GM21786 (cell line): ENCODE measurements at regions not wholly inside any gene's neighbourhood (a gene's known extent, or its start where the extent isn't known, plus 50 kb on each side); places are given as distances from the start of the nearest gene placed in this dataset.
"Not testable (repeated sequence)": the region's sequence is repeated elsewhere in the genome, so short reads cannot be mapped to it uniquely, and the experiment has no call there.

Experiments
- ATAC-seq: cut with Tn5 transposase; IDR thresholded peaks from one replicate; pipeline ENCODE4 v1.9.1; 2021; ENCODE audit not compliant: unreplicated experiment

- ATAC-seq: not testable (repeated sequence)
These were observed 591.1 kb downstream of the CSNK1G3 start for GRCh38 chr5:124103056-124103455.

- ATAC-seq: no peak
These were observed 590.5 kb downstream of the CSNK1G3 start for GRCh38 chr5:124102486-124102885.

DNA sequence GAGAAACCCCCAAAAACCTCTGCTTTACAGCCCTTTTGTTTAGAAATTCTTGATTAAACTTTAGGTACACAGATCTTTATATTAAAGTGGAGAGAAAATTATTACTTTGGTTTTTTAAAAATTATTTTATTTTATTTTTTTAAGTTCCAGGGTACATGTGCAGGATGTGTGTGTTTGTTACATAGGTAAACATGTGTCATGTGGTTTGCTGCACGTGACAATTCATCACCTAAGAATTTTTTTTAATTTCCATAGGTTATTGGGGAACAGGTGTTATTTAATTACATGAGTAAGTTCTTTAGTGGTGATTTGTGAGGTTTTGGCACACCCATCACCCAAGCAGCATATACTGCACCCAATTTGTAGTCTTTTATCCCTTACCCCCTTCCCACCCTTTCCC, 581.7 kb downstream of the CSNK1G3 start:
- no peak for ATAC-seq

- no peak for ATAC-seq
These were observed 578.1 kb downstream of the CSNK1G3 start for GRCh38 chr5:124090115-124090514.

GRCh38 chr5:124089578-124089977, 577.6 kb downstream of the CSNK1G3 start:
- no peak for ATAC-seq

DNA sequence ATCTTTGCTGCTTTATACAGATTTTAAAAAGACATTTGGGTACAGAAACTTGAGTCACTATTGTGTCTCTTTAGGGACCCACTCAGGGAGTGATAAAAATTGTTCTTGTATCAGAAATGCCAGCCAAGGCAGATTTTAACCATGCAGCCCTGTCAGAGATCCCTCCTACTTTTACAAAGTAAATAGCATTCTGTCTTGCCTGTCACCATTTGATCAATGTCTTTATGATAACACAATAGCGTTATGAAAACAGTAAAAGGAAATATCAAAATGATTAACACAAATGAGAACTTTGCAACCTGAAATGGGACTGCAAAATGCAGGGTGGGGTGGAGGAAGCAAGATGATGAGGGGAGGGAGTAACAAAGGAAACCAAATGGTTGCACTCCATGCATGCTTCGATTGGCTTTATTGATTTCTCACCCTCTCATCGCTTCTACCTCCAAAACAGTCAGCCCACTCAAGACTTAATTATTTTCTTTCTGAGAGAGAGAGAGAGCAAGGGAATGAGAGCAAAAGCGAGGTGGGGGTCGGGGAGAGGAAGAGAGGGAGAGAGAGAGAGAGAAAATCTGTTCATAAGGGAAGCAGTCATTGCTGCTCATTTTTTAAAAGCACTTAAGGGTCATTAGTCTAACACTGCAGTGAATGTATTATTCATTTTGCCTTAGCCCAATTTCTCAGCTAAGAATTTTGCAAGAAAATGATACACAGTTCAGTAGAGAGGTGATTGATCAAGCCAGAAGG, 576.5 kb downstream of the CSNK1G3 start:
- no peak for ATAC-seq

- no peak for ATAC-seq
These were observed 575.8 kb downstream of the CSNK1G3 start for GRCh38 chr5:124087752-124088151.

DNA sequence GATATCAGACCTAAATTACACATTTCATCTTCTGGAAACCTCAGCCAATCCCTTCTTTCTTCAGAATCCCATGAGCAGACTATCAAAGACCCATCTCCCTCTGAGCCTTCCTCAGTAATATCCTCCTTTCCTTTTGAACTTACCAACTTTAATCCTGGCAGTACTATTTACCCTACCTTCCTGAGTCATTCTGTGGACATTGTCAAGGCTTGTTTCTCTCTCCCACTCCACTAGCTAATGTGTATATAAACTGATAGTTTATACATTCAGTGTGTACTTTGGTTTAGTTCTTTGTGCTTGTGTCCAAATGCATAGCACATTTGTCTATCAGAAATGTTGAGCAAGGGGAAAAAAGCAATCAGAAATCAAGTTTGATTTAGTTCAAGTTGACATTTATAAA, 568.3 kb downstream of the CSNK1G3 start:
- no peak for ATAC-seq

- ATAC-seq: no peak
These were observed 567.1 kb downstream of the CSNK1G3 start for GRCh38 chr5:124079062-124079461.

DNA sequence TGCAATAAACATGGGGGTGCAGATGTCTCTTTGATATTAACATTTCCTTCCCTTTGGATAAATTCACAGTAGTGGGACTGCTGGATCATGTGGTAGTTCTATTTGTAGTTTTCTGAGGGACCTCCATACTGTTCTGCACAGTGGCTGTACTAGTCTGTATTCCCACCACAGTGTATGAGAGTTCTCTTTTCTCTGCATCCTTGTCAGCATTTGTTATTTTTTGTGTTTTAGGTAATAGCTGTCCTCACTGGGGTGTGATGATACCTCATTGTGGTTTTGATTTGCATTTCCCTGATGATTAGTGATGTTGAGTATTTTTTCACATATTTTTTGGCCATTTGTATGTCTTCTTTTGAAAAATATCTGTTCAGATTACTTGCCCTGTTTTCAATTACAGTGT, 562.5 kb downstream of the CSNK1G3 start:
- ATAC-seq: no peak

GRCh38 chr5:124072570-124072969, 560.6 kb downstream of the CSNK1G3 start:
- no peak for ATAC-seq

- no peak for ATAC-seq
These were observed 559.1 kb downstream of the CSNK1G3 start for GRCh38 chr5:124071039-124071438.

GRCh38 chr5:124065508-124065907, 553.5 kb downstream of the CSNK1G3 start:
- no peak for ATAC-seq

DNA sequence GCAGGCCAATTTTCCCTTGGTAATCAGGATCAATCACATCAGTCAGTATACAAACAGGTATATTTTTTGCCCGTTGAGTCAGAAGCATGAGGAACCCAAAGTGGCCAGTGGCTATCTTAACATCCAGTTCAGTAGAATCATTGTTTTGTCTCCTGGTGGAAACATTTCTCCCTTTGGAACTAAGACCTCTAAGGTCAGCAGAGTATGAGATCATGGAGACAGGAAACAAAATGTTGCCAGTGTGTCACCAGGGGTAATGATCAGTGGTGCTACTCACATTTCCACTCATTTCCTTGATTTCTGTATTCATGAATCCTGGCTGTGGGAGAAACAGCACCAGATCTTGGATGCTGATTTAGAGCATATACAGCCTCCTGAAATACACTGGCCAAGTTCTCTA, 553.0 kb downstream of the CSNK1G3 start:
- no peak for ATAC-seq

DNA sequence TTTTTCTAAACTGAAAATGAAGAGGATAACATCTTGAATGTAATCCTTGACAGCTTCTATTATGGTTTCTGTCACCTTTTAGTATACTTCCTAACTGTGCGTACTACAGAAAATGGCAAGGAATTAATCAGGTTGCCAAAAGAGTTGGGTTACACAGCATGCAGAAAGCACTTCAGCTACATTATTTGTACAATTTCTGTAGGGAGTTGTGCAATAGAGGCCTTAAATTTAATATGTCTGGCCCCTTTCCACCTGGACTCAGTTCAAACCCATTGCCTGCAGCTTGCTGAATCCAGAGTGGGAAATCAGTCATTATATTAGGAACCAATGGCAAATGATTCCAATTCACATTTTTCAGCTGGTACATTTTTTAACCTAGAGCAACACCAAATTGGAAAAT, 549.7 kb downstream of the CSNK1G3 start:
- no peak for ATAC-seq

- no peak for ATAC-seq
These were observed 549.1 kb downstream of the CSNK1G3 start for GRCh38 chr5:124061068-124061430.

DNA sequence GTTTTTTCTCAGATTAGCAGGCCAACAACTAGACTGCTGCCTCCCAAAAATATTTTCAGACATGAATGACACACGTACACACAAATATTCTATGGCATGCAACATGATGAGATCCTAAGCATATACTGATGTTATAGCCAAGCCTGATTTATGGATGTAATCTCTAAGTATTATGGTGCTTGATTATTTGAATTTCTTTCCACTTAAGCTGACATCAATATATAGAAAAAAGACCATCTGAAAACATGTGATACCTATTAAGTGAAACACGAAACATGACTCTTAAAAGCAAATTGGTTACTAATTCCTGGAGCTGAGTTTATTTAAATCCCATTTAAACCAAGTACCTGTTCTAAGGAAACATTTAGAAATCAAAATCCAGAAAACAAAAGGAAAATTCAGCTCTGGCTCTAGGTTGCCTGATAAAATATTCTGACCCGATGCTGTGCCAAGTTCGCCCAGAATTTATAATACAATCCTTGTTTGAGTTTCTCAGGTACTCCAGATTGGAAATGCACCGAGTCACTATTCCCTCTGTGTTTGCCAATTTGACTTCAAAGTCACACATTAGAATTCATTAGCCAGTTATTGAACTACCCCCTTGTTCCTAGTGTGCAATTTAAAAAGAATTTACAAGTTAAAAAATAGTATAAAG, 548.6 kb downstream of the CSNK1G3 start:
- no peak for ATAC-seq

DNA sequence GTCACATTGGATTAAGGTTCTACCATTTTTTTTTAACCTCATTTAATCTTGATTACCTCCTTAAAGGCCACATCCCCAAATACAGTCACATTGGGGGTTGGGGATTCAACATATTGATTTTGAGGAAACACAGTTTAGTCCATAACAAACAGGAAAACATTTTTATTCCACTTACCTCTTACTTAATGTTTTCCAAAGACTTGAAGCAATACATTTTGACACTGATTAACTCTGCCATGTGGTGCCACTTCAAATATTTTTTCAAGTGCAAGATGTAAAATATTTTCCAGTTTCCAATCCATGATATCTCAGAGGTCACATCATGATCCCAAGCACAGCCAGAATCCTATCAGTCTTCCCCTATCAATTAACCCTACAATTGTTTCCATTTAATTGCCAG, 548.0 kb downstream of the CSNK1G3 start:
- ATAC-seq: no peak

DNA sequence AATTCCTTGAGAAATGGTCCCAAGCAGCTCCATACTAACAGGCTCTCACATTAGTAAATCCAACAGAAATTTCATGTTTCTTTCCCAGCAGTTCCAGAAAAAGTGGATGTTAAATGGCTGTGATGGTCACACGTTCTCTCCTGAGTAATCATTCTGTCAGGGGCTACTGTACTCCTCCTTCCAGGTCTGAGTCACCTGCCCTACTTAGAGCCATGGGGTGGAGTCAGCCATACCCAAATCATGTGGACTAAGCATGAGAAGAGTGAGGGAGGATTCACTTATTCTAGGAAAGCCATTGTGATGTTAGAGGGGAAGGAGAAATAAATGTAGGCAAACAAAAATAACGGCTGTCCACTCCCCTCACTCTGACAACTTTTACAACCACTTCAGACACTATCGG, 547.2 kb downstream of the CSNK1G3 start:
- no peak for ATAC-seq

DNA sequence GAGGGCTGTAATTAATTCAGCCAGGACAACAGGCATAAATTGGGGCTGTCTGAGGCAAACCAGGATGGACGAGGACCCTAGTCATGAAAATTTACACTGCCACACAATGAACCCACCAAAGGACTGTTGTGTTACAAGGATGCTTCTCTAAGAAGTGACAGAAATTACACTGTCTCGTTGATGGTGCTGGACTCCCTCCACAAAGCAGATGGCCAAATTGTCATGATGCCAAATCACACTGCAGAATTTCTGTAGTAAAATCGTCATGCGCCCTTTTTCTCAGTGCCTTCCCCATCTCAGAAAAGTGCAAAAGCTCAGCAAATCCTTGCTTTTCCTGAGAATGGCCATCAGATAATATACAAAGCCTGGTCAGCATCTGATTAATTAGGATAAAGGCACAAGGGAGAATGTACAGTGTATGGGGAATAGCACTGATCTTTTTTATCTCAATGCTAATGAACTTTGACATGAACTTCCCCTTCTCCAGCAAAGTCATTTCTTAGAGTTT, 545.8 kb downstream of the CSNK1G3 start:
- ATAC-seq: no peak

DNA sequence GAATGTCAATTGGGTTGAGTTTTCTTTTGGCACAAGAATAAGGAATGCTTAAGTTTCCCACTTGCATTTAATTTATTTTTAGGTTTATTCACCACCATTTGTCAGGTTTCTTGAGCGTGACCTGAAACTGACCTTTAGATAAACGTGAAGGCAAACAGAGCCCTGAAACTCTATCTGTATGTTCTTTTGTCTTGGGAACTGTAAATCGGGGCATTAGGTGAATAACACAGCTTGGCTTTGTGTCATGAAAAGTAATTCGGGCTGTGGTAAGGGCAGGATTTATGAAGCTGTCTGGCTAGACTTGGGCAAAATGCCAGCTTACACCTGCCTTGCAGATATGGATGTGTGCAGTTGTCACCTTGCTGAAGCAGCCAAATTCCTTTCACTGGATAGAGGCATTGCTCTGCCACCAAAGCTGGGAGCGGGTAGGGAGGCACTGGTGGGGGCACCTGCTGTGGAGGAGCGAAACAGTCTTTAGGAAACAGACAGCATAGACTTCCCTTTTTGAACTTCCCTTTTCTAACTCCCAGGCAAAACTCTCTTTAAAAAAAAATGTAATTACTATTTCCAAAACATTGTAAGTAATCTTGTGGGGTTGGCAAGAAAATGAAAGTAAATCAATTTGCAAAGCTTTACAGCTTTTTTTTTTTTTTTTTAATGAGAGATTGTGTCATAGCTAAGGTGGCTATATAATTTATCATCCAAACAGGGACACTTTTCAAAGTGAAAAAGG, 545.2 kb downstream of the CSNK1G3 start:
- peak; percentile 46 for ATAC-seq
